Left ventricle myocardium inferior (tissue), 1 donor: ENCODE measurements at regions not wholly inside any gene's neighbourhood (a gene's known extent, or its start where the extent isn't known, plus 50 kb on each side); places are given as distances from the start of the nearest gene placed in this dataset.
"Not testable (repeated sequence)": the region's sequence is repeated elsewhere in the genome, so short reads cannot be mapped to it uniquely, and the experiment has no call there.

Experiments
- DNase-seq: peaks from one replicate; pipeline ENCODE4 v3.0.0-alpha.2; 2020
- H3K27ac ChIP-seq: fragments of 200-600 bp; replicated peaks from 2 replicates; pipeline ENCODE4 v1.8.0; 2021
- H3K27me3 ChIP-seq: fragments of 200-600 bp; 2 replicates; pipeline ENCODE4 v1.8.0; 2021; ENCODE audit warnings: low read depth
- H3K36me3 ChIP-seq: fragments of 200-600 bp; 2 replicates; pipeline ENCODE4 v1.8.0; 2021
- H3K4me1 ChIP-seq: fragments of 200-600 bp; 2 replicates; pipeline ENCODE4 v1.8.0; 2021
- H3K4me3 ChIP-seq: fragments of 200-600 bp; 2 replicates; pipeline ENCODE4 v1.8.0; 2021; ENCODE audit warnings: mild to moderate bottlenecking, moderate library complexity
- H3K9me3 ChIP-seq: fragments of 200-600 bp; replicated peaks from 2 replicates; pipeline ENCODE4 v1.8.0; 2021
- intact Hi-C: fragments of 100-400 bp; cut with micrococcal nuclease; formaldehyde crosslinking; loops from one replicate; pipeline ENCODE4 v1.11.0; 2022
- TF ChIP-seq, protein P1 (sequence below): fragments of 200-600 bp; IDR thresholded peaks from 2 replicates; pipeline ENCODE4 v1.8.0; 2021; ENCODE audit warnings: antibody characterized with exemption, mild to moderate bottlenecking, borderline replicate concordance
- donor health status: DM: no; HTN: yes; CAD: no; lungs with severe emphysema.

DNA sequence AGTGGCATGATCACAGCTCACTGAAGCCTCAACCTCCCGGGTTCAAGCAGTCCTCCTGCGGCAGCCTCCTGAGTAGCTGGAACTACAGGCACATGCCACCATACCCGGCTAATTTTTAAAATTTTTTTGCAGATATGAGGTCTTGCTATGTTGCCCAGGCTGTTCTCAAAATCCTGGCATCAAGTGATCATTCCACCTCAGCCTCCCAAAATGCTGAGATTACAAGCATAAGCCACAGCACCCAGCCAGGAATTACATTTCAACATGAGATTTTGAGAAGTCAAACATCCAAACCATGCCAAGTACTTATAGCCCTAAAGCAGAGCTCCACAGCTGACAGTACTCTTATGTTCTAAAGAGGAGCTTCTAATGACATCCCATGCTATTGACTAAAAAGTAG, 200.1 kb downstream of the FCRL5 start:
- no peak for DNase-seq
- Histone ChIP-seq H3K4me1 (peaks cover 8% of the 10 kb centered on the region), H3K9me3 (no peaks in the 10 kb centered on the region), H3K36me3 (no peaks in the 10 kb centered on the region), H3K27ac (no peak overlapping the region), H3K4me3 (no peak overlapping the region), H3K27me3 (peaks cover 21% of the 10 kb centered on the region)
- TF ChIP-seq, protein P1, sequence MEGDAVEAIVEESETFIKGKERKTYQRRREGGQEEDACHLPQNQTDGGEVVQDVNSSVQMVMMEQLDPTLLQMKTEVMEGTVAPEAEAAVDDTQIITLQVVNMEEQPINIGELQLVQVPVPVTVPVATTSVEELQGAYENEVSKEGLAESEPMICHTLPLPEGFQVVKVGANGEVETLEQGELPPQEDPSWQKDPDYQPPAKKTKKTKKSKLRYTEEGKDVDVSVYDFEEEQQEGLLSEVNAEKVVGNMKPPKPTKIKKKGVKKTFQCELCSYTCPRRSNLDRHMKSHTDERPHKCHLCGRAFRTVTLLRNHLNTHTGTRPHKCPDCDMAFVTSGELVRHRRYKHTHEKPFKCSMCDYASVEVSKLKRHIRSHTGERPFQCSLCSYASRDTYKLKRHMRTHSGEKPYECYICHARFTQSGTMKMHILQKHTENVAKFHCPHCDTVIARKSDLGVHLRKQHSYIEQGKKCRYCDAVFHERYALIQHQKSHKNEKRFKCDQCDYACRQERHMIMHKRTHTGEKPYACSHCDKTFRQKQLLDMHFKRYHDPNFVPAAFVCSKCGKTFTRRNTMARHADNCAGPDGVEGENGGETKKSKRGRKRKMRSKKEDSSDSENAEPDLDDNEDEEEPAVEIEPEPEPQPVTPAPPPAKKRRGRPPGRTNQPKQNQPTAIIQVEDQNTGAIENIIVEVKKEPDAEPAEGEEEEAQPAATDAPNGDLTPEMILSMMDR: no peak
- intact Hi-C loops: no loop called here

- H3K4me3 ChIP-seq, H3K36me3 ChIP-seq, DNase-seq, H3K4me1 ChIP-seq, H3K27ac ChIP-seq, H3K9me3 ChIP-seq, intact Hi-C loops: not testable (repeated sequence)
- H3K27me3 ChIP-seq: peaks cover 21% of the 10 kb centered on the region
These were observed 200.5 kb downstream of the FCRL5 start for GRCh38 chr1:157351800-157352199.

DNA sequence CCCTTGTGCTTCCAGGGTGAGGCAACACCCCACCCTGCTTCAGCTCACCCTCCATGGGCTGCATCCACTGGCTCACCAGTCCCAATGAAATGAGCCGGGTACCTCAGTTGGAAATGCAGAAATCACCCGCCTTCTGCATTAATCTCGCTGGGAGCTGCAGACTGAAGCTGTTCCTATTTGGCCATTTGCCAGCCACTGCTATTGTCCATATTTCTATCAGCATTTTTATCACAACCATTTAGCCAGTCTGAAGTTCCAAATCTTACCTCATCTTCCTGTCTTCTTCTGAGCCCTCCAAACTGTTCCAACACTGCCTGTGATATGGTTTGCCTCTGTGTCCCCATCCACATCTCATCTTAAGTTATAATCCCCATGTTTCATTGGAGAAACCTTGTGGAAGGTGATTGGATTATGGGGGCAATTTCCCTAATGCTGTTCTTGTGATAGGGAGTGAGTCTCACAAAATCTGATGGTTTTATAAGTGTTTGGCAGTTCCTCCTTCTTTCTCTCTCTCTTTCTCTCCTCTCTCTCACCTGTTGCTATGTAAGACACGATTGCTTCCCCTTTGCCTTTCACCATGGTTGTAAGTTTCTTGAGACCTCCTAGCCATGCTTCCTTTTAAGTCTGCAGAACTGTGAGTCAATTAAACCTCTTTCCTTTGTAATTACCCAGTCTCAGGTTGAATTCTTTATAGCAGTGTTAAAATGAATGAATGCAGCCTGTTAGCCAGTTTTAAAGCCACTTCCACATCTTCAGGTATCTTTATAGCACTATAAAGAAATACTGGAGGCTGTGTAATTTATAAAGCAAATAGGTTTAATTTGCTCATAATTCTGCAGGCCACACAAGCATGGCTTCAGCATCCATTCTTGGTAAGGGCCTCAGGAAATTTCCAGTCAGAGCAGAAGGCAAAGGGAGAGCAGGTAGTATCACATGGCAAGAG, 203.5 kb downstream of the FCRL5 start:
- DNase-seq: no peak

GRCh38 chr1:157347506-157347905, 204.8 kb downstream of the FCRL5 start:
- Histone ChIP-seq H3K27ac (no peak overlapping the region), H3K4me1 (no peaks in the 10 kb centered on the region), H3K9me3 (peaks cover 4% of the 10 kb centered on the region), H3K36me3 (no peaks in the 10 kb centered on the region), H3K27me3 (peaks cover 16% of the 10 kb centered on the region), H3K4me3 (no peak overlapping the region)
- TF ChIP-seq, protein P1: no peak
- DNase-seq: no peak
- intact Hi-C loops: no loop called here

More for the DNA sequence above, 203.5 kb downstream of the FCRL5 start:
- Histone ChIP-seq H3K4me3 (no peak overlapping the region), H3K27me3 (peaks cover 18% of the 10 kb centered on the region), H3K4me1 (no peaks in the 10 kb centered on the region), H3K9me3 (peaks cover 4% of the 10 kb centered on the region), H3K27ac (no peak overlapping the region), H3K36me3 (no peaks in the 10 kb centered on the region)
- TF ChIP-seq, protein P1: no peak
- intact Hi-C loops: no loop called here

- H3K4me1 ChIP-seq, H3K27ac ChIP-seq, H3K4me3 ChIP-seq, H3K27me3 ChIP-seq, intact Hi-C loops, DNase-seq, H3K36me3 ChIP-seq: not testable (repeated sequence)
- peaks cover 11% of the 10 kb centered on the region for H3K9me3 ChIP-seq
These were observed 199.6 kb upstream of the ETV3 start for GRCh38 chr1:157337785-157338184.

- Histone ChIP-seq H3K36me3 (no peaks in the 10 kb centered on the region), H3K9me3 (peaks cover 11% of the 10 kb centered on the region), H3K27ac (no peak overlapping the region), H3K4me3 (no peak overlapping the region), H3K27me3 (peaks cover 12% of the 10 kb centered on the region), H3K4me1 (no peaks in the 10 kb centered on the region)
- no peak for DNase-seq
- intact Hi-C loops: no loop called here
- TF ChIP-seq, protein P1: no peak
These were observed 196.9 kb upstream of the ETV3 start for GRCh38 chr1:157335056-157335455.
